C4-2B (cell line): ENCODE measurements at regions not wholly inside any gene's neighbourhood (a gene's known extent, or its start where the extent isn't known, plus 50 kb on each side); places are given as distances from the start of the nearest gene placed in this dataset.

Source experiments
- ZFX ChIP-seq: fragments of 450-650 bp; IDR thresholded peaks from 2 replicates; pipeline ENCODE4 v1.6.1; 2017
- TF ChIP-seq, protein P1 (sequence below): fragments of 450-650 bp; conservative IDR thresholded peaks from 2 replicates; pipeline ENCODE4 v1.5.1; 2017; ENCODE audit warnings: mild to moderate bottlenecking

DNA sequence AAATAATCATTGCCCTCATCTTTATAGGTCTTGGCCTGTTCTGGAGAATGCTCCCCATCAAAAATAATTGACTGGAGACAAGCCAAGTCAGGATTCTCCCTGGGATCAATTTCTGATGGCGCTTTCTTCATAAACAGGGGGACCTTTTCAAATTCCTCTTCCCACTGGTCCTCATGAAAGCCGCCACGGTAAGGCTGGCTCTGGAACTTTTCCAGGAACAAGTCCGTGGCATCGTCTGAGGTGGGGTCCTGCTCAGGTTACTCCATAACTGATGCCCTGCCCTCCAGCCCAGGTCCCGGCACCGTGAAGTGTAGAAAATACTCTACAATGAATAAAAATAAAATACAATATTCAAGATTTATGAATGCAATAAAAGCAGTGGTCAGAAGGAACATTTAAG lies 79.4 kb upstream of the IGFBP3 start:
- TF ChIP-seq, protein P1, sequence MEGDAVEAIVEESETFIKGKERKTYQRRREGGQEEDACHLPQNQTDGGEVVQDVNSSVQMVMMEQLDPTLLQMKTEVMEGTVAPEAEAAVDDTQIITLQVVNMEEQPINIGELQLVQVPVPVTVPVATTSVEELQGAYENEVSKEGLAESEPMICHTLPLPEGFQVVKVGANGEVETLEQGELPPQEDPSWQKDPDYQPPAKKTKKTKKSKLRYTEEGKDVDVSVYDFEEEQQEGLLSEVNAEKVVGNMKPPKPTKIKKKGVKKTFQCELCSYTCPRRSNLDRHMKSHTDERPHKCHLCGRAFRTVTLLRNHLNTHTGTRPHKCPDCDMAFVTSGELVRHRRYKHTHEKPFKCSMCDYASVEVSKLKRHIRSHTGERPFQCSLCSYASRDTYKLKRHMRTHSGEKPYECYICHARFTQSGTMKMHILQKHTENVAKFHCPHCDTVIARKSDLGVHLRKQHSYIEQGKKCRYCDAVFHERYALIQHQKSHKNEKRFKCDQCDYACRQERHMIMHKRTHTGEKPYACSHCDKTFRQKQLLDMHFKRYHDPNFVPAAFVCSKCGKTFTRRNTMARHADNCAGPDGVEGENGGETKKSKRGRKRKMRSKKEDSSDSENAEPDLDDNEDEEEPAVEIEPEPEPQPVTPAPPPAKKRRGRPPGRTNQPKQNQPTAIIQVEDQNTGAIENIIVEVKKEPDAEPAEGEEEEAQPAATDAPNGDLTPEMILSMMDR, result no peak
- TF ChIP-seq ZFX, result no peak
